ENCODE measurements at regions not wholly inside any gene's neighbourhood (a gene's known extent, or its start where the extent isn't known, plus 50 kb on each side); places are given as distances from the start of the nearest gene placed in this dataset.
A peak's percentile ranks its signal among the peaks of the same experiment; 100 is the strongest.
"Not testable (repeated sequence)": the region's sequence is repeated elsewhere in the genome, so short reads cannot be mapped to it uniquely, and the experiment has no call there.

GRCh38 chr18:47654988-47655387 lies 275.5 kb downstream of the SMAD2 start:
- no peak for DNase-seq (ENCODE audit: low read depth)
- no peak for TF ChIP-seq CTCF (IDR thresholded peaks at IDR 0.05; ENCODE audit: insufficient read depth, low read depth, low read length)
- no peak overlapping the region for H3K4me3 ChIP-seq (ENCODE audit: low read depth, low read length)

- DNase-seq (ENCODE audit: low read depth), result no peak
- no peak for TF ChIP-seq CTCF (IDR thresholded peaks at IDR 0.05; ENCODE audit: insufficient read depth, low read depth, low read length)
- H3K4me3 ChIP-seq (ENCODE audit: low read depth, low read length), result no peak overlapping the region
Measured at GRCh38 chr18:47644896-47645295, 285.6 kb downstream of the SMAD2 start.

GRCh38 chr18:47637551-47637950 lies 292.9 kb downstream of the SMAD2 start:
- H3K4me3 ChIP-seq (ENCODE audit: low read depth, low read length); DNase-seq (ENCODE audit: low read depth): not testable (repeated sequence)

- H3K4me3 ChIP-seq (ENCODE audit: low read depth, low read length), result no peak overlapping the region
- no peak for TF ChIP-seq CTCF (IDR thresholded peaks at IDR 0.05; ENCODE audit: insufficient read depth, low read depth, low read length)
- no peak for DNase-seq (ENCODE audit: low read depth)
Measured at GRCh38 chr18:47635416-47635815, 295.0 kb downstream of the SMAD2 start.

DNA sequence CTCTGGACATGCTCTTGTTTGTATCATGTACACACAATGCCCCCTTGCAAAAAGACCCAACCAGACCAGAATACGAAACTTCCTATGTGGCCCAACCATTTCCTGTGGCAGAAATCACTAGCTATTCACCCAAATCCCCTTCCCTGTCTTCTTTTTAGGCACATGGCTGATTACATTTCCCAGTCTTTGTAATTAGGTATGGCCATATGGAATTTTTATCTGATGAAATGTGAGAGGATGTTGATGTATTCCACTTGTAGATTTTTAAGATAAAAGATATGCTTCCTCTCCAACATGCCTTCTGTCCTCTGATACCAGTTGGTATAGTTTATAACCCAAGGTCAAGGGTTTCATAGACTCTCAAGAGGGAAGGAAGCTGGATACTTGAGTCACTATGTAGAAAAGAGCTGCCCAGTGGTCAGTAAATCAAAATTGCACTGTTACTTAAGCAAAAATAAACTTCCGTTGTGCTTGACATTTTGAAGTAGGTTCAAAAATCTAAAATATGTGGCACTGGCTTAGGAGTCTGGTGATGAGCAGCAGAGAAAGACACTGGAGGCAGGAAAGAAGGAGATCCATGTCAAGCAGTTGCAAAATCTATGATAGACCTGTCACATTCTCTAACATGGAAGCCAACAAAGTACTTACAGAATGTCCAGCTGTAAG lies 297.4 kb downstream of the SMAD2 start:
- DNase-seq (ENCODE audit: low read depth), result no peak
- no peak for TF ChIP-seq CTCF (IDR thresholded peaks at IDR 0.05; ENCODE audit: insufficient read depth, low read depth, low read length)
- H3K4me3 ChIP-seq (ENCODE audit: low read depth, low read length), result no peak overlapping the region

DNA sequence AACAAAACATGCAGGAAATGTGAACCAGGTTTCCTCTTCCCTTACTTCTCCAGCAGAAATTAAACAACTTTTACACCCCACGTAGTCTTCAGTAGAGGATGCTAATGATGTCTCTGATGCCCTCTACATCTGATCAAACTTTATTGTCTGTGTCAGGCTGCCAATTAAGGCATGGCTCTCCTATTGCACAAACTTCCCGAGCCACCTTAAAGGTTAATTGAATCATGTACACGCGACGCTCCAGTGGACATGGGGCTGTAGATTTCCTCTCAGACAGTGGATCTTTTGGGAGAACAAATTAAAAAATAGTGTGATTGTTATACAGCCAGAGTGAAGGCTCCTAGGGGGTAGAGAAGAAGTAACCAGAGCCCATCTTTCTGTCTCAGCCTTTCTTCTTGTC lies 301.6 kb downstream of the SMAD2 start:
- no peak overlapping the region for H3K4me3 ChIP-seq (ENCODE audit: low read depth, low read length)
- TF ChIP-seq CTCF (IDR thresholded peaks at IDR 0.05; ENCODE audit: insufficient read depth, low read depth, low read length), result no peak
- no peak for DNase-seq (ENCODE audit: low read depth)

GRCh38 chr18:47628240-47628781 lies 302.1 kb downstream of the SMAD2 start:
- H3K4me3 ChIP-seq (ENCODE audit: low read depth, low read length), result no peak overlapping the region
- DNase-seq (ENCODE audit: low read depth), result peak; percentile 7
- no peak for TF ChIP-seq CTCF (IDR thresholded peaks at IDR 0.05; ENCODE audit: insufficient read depth, low read depth, low read length)
